ENCODE measurements at regions not wholly inside any gene's neighbourhood (a gene's known extent, or its start where the extent isn't known, plus 50 kb on each side); places are given as distances from the start of the nearest gene placed in this dataset.

GRCh38 chr21:28518630-28519029 is 474.0 kb downstream of the LTN1 start:
- H3K36me3 Mint-ChIP-seq (ENCODE audit: low read depth, unreplicated experiment): no peaks in the 10 kb centered on the region
- H3K4me3 Mint-ChIP-seq (ENCODE audit: unreplicated experiment): no peak overlapping the region
- TF ChIP-seq, protein P1, sequence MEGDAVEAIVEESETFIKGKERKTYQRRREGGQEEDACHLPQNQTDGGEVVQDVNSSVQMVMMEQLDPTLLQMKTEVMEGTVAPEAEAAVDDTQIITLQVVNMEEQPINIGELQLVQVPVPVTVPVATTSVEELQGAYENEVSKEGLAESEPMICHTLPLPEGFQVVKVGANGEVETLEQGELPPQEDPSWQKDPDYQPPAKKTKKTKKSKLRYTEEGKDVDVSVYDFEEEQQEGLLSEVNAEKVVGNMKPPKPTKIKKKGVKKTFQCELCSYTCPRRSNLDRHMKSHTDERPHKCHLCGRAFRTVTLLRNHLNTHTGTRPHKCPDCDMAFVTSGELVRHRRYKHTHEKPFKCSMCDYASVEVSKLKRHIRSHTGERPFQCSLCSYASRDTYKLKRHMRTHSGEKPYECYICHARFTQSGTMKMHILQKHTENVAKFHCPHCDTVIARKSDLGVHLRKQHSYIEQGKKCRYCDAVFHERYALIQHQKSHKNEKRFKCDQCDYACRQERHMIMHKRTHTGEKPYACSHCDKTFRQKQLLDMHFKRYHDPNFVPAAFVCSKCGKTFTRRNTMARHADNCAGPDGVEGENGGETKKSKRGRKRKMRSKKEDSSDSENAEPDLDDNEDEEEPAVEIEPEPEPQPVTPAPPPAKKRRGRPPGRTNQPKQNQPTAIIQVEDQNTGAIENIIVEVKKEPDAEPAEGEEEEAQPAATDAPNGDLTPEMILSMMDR (IDR thresholded peaks at IDR 0.05; ENCODE audit: insufficient read depth, low read depth, low read length): no peak
- TF ChIP-seq EZH2 (IDR thresholded peaks at IDR 0.05; ENCODE audit: insufficient read depth, low read length): no peak
- no peaks in the 10 kb centered on the region for H3K27me3 Mint-ChIP-seq (ENCODE audit: low read depth, unreplicated experiment)
- H3K4me1 ChIP-seq (ENCODE audit: insufficient read depth, low read length): no peaks in the 10 kb centered on the region
- H3K9ac ChIP-seq (ENCODE audit: low read length): no peak overlapping the region
- DNase-seq (ENCODE audit: low read depth): no peak
- no peak overlapping the region for H3K4me3 ChIP-seq (ENCODE audit: insufficient read depth, low read depth, low read length)
- no peaks in the 10 kb centered on the region for H3K79me2 ChIP-seq (ENCODE audit: insufficient read depth, low read length)
- FAIRE-seq: no peak
- peak overlapping the region; percentile 33 for H2AFZ ChIP-seq (ENCODE audit: low read depth, low read length)
- H3K27me3 ChIP-seq (ENCODE audit: insufficient read depth, low read length): no peaks in the 10 kb centered on the region
- peaks cover 2% of the 10 kb centered on the region for H3K4me1 Mint-ChIP-seq (ENCODE audit: low read depth, unreplicated experiment)
- H3K4me2 ChIP-seq (ENCODE audit: low read length): no peak overlapping the region
- H4K20me1 ChIP-seq (ENCODE audit: insufficient read depth, low read length): no peaks in the 10 kb centered on the region
- H3K9me3 Mint-ChIP-seq (ENCODE audit: unreplicated experiment): no peaks in the 10 kb centered on the region
- H3K27ac Mint-ChIP-seq (ENCODE audit: unreplicated experiment): no peak overlapping the region
- no peaks in the 10 kb centered on the region for H3K36me3 ChIP-seq (ENCODE audit: insufficient read depth, low read length)
- H3K9me3 ChIP-seq (ENCODE audit: insufficient read depth, low read depth, low read length): no peaks in the 10 kb centered on the region
- no peak overlapping the region for H3K27ac ChIP-seq (ENCODE audit: low read depth, low read length)

DNA sequence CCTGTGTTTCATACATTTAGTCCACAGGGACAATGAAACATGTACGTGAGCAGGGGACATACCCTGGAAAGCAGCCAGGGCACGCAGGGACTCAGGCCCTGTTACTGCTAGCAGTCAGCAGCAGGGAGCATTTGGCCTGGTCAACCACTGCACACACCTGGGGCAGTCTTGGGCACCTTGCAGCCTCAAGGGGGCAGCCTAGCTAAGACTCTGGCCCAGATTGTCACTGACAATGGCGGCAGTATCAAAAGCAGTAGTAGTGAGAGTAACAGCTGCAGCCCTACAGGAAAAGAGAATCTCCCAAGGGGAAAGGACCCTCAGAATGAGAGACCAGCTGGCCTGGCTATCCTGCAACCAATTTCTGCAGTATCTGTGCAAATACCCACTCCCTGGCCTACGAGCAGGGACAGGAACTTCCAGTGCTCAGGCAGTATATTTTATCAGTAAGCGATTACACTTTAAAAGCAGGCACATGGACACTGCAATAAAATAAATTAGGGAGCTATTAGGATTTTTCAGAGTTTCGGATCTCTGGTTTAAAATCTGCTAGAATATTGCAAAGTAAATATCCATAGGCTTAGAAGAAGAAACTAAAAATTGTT is 475.6 kb downstream of the LTN1 start:
- Histone ChIP-seq H3K4me3 (ENCODE audit: insufficient read depth, low read depth, low read length) (no peak overlapping the region), H3K27me3 (ENCODE audit: insufficient read depth, low read length) (no peaks in the 10 kb centered on the region), H2AFZ (ENCODE audit: low read depth, low read length) (peak overlapping the region; percentile 69), H3K4me1 (ENCODE audit: insufficient read depth, low read length) (no peaks in the 10 kb centered on the region), H3K4me2 (ENCODE audit: low read length) (no peak overlapping the region), H3K9me3 (ENCODE audit: insufficient read depth, low read depth, low read length) (no peaks in the 10 kb centered on the region), H3K36me3 (ENCODE audit: insufficient read depth, low read length) (no peaks in the 10 kb centered on the region), H4K20me1 (ENCODE audit: insufficient read depth, low read length) (no peaks in the 10 kb centered on the region), H3K79me2 (ENCODE audit: insufficient read depth, low read length) (no peaks in the 10 kb centered on the region), H3K27ac (ENCODE audit: low read depth, low read length) (no peak overlapping the region), H3K9ac (ENCODE audit: low read length) (no peak overlapping the region)
- no peaks in the 10 kb centered on the region for H3K36me3 Mint-ChIP-seq (ENCODE audit: low read depth, unreplicated experiment)
- FAIRE-seq (no peak), DNase-seq (ENCODE audit: low read depth) (peak; percentile 26)
- H3K27me3 Mint-ChIP-seq (ENCODE audit: low read depth, unreplicated experiment): no peaks in the 10 kb centered on the region
- peaks cover 2% of the 10 kb centered on the region for H3K4me1 Mint-ChIP-seq (ENCODE audit: low read depth, unreplicated experiment)
- H3K4me3 Mint-ChIP-seq (ENCODE audit: unreplicated experiment): no peak overlapping the region
- TF ChIP-seq EZH2 (IDR thresholded peaks at IDR 0.05; ENCODE audit: insufficient read depth, low read length): no peak
- TF ChIP-seq, protein P1 (IDR thresholded peaks at IDR 0.05; ENCODE audit: insufficient read depth, low read depth, low read length): peak; percentile 52
- no peak overlapping the region for H3K27ac Mint-ChIP-seq (ENCODE audit: unreplicated experiment)
- no peaks in the 10 kb centered on the region for H3K9me3 Mint-ChIP-seq (ENCODE audit: unreplicated experiment)

GRCh38 chr21:28516021-28516420 is 476.7 kb downstream of the LTN1 start:
- H3K27ac Mint-ChIP-seq (ENCODE audit: unreplicated experiment): no peak overlapping the region
- no peak for TF ChIP-seq EZH2 (IDR thresholded peaks at IDR 0.05; ENCODE audit: insufficient read depth, low read length)
- TF ChIP-seq, protein P1 (IDR thresholded peaks at IDR 0.05; ENCODE audit: insufficient read depth, low read depth, low read length): no peak
- H3K27me3 Mint-ChIP-seq (ENCODE audit: low read depth, unreplicated experiment): no peaks in the 10 kb centered on the region

More at GRCh38 chr21:28516021-28516420, 476.7 kb downstream of the LTN1 start:
- Mint-ChIP-seq H3K9me3 (ENCODE audit: unreplicated experiment) (no peaks in the 10 kb centered on the region), H3K36me3 (ENCODE audit: low read depth, unreplicated experiment) (no peaks in the 10 kb centered on the region), H3K4me3 (ENCODE audit: unreplicated experiment) (no peak overlapping the region), H3K4me1 (ENCODE audit: low read depth, unreplicated experiment) (peaks cover 2% of the 10 kb centered on the region)
- H3K4me1 ChIP-seq (ENCODE audit: insufficient read depth, low read length): no peaks in the 10 kb centered on the region
- H3K27me3 ChIP-seq (ENCODE audit: insufficient read depth, low read length): no peaks in the 10 kb centered on the region
- no peaks in the 10 kb centered on the region for H3K9me3 ChIP-seq (ENCODE audit: insufficient read depth, low read depth, low read length)
- no peak overlapping the region for H3K4me2 ChIP-seq (ENCODE audit: low read length)
- no peak for FAIRE-seq
- no peak overlapping the region for H3K4me3 ChIP-seq (ENCODE audit: insufficient read depth, low read depth, low read length)
- no peak overlapping the region for H3K27ac ChIP-seq (ENCODE audit: low read depth, low read length)
- H3K36me3 ChIP-seq (ENCODE audit: insufficient read depth, low read length): no peaks in the 10 kb centered on the region
- no peak overlapping the region for H3K9ac ChIP-seq (ENCODE audit: low read length)
- no peaks in the 10 kb centered on the region for H4K20me1 ChIP-seq (ENCODE audit: insufficient read depth, low read length)
- no peak for DNase-seq (ENCODE audit: low read depth)
- H3K79me2 ChIP-seq (ENCODE audit: insufficient read depth, low read length): no peaks in the 10 kb centered on the region
- no peak overlapping the region for H2AFZ ChIP-seq (ENCODE audit: low read depth, low read length)
